PC-3 (cell line): ENCODE measurements at regions not wholly inside any gene's neighbourhood (a gene's known extent, or its start where the extent isn't known, plus 50 kb on each side); places are given as distances from the start of the nearest gene placed in this dataset.

Experiments
- EZH2 ChIP-seq: fragments of 300-600 bp; sonication (generic); IDR thresholded peaks from one replicate; pipeline ENCODE4 v1.6.1; 2017; ENCODE audit warnings: antibody characterized with exemption, mild to moderate bottlenecking, low read length; ENCODE audit not compliant: unreplicated experiment
- TF ChIP-seq, protein P1 (sequence below): fragments of 300-600 bp; sonication (generic); conservative IDR thresholded peaks from 2 replicates; pipeline ENCODE4 v1.5.1; 2017; ENCODE audit warnings: antibody characterized with exemption, low read depth, mild to moderate bottlenecking, low read length

DNA sequence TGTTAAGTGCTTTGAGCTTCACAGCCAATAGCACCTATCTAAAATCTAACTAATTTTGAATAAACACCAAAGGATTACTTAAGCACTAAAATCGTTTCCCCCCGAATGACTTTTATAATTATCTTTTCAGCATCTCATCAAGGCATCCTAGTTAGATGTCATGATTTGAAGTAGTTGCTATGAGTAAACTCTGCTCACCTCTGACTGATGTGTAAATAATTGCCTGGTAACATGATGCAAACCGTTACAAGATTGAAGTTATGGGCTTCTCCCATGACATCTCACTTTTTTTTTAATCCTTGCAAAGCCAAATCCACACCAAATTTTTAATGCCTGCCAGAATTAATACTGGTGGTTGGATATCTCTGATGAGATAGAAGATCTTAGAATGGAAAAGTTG lies 377.1 kb downstream of the PRDM5 start:
- TF ChIP-seq, protein P1, sequence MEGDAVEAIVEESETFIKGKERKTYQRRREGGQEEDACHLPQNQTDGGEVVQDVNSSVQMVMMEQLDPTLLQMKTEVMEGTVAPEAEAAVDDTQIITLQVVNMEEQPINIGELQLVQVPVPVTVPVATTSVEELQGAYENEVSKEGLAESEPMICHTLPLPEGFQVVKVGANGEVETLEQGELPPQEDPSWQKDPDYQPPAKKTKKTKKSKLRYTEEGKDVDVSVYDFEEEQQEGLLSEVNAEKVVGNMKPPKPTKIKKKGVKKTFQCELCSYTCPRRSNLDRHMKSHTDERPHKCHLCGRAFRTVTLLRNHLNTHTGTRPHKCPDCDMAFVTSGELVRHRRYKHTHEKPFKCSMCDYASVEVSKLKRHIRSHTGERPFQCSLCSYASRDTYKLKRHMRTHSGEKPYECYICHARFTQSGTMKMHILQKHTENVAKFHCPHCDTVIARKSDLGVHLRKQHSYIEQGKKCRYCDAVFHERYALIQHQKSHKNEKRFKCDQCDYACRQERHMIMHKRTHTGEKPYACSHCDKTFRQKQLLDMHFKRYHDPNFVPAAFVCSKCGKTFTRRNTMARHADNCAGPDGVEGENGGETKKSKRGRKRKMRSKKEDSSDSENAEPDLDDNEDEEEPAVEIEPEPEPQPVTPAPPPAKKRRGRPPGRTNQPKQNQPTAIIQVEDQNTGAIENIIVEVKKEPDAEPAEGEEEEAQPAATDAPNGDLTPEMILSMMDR: no peak
- no peak for TF ChIP-seq EZH2
